ENCODE measurements at regions not wholly inside any gene's neighbourhood (a gene's known extent, or its start where the extent isn't known, plus 50 kb on each side); places are given as distances from the start of the nearest gene placed in this dataset.

DNA sequence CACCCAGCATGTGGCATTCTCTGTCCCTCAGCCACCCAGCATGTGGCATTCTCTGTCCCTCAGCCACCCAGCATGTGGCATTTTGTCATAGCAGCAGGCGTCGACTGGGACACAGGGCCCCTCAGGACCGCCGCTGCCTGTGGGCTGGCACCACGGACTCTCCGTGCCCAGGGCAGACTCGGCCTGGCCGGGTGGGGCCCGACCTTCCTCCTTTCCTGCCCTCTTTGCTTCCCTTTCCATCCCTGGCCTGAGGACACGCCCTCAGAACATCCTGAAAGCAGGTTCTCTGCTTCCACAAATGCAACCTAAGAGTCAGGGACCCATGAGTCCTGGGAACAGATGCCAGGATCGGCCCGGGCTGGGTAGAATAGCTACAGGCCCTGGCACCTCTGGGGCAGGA lies 291.4 kb upstream of the SALL3 start:
- DNase-seq, result no peak

DNA sequence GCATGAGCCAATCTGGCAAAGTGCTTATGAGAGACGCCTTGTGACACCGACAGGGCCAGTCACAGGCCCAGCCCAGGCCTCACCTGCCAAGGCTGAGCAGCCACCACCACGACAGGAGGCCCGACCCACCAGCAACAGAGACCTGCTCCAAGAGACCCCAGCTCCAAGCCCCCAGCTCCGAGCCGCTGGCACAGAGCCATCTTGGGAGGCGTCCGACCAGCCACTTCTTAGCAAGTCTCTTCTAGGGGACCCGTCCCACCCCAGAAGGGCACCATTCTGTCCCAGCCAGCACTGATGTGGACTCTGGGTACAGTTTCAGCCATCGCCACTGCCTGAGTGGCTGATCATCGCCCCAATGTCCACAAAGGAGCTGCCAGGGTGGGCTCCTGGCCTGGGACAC lies 290.7 kb upstream of the SALL3 start:
- no peak for DNase-seq

DNA sequence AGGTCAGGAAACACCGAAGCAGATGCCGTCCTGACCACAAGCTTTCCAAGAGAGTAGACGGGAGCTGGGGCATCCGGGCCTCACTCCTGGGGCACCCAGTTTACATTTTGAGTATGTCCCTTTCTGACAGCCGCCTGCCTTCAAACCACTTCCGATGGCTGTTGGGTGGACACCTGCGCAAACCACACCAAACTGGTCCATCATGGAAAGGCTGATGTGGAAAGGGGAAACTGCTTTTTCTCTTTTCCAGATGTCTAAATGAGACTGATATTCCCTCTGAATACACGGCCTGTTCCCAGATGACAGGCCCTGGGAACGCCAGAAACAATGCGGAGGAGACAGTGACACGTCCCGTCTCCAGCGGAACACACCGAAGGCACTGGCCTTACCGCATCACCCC lies 290.0 kb upstream of the SALL3 start:
- DNase-seq, result no peak

- DNase-seq, result no peak
These were observed 287.5 kb upstream of the SALL3 start for GRCh38 chr18:78692105-78692504.

DNA sequence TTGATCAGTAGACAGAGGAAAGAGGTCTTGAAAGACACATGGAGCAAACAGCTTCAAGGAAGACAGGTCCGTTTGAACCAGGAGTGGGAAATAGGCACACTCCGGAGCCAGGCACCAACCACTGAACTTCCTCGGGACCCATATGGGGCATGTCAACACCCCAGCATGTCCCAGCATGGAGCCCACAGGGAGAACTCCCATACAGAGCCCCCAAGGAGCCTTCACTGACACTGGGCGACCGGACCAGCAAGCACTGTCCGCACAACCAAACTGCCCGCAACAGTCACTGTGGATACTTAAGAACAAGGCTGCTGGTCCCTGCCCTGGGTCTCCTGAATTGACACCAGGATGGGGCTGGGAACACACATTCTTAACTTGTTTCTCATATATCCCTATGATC lies 286.2 kb upstream of the SALL3 start:
- DNase-seq, result no peak

DNA sequence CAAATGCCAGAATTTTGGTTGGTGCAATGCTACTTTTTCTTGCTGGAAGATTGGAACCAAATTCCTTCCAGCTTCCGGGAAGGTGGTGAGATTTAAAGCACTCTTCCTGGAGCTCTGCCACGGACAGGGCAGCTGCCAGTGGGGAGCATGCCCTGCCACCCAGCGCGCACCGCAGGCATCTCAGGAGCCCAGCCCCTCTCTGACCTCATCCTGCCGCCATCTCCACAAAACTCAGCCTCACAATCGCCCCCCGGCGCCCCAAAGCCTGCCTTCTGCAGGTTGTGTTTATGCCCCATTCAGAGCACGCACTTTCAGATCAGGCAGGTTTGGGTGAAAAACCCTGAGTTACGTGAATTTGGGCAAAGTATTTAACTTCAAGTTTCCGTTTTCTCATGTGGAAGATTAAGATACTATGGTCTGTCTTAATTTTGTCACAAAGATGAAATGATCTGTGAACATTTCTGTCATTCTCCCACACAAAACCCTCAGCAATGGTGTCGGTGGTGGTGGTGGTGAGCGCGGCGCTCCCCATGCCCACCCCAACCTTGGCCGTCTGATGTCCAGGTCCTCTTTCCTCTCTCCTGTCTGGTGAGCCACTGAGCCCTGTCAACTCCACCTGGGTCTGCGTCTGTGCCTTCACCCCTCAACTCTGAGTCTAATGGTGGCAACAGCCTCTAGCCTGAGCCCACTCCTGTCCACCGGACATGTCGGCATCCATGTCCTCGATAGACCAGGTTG lies 282.8 kb upstream of the SALL3 start:
- no peak for DNase-seq

DNA sequence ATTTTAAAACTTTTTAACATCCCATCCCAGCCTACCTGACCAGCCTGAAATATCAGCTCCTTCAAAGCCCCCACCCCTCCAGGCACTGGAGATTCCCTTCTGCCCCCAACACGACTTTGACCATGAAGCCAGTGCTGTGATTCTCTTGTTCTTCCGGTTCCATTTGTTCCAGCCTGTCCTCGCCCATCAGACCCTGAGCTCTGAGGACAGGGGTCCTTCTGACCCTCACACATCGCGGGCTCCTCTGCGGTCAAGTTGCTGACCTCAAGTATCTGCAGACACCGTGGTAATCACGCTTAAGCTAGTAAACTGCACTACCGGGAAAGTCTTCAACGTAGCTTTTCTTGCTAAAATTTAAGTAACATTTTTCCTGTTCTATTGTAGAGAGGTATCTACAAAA lies 282.2 kb upstream of the SALL3 start:
- DNase-seq, result no peak

- no peak for DNase-seq
These were observed 280.7 kb upstream of the SALL3 start for GRCh38 chr18:78698914-78699313.

GRCh38 chr18:78699499-78699898 lies 280.1 kb upstream of the SALL3 start:
- DNase-seq, result no peak

DNA sequence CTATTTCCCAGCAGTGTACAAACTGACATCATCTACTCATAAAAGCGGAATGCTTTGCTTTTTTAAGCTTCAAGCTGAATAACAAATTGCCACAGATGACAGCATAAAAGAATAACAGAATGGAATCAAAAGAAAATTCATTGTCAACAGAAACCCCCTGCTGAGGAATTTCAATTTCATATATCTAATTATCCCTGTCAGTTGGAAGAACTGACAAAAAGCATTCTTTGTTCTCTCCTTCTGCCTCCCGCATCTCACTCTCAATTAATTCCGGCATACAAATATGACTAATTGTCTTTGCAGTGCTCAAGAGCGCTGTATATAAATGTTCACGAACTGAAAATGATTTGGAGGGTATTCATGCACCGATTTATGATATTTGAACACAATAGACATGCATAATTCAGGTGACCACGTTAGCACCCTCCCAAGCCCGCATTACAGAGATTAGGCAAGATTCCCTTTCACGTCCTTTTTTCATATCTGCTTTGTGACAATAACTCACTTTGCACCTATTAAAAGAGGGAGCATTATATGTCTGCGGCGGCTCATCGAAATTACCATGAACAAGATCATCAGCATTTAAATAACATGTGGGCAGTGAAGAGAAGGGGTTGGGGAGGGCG lies 277.7 kb upstream of the SALL3 start:
- no peak for DNase-seq

DNA sequence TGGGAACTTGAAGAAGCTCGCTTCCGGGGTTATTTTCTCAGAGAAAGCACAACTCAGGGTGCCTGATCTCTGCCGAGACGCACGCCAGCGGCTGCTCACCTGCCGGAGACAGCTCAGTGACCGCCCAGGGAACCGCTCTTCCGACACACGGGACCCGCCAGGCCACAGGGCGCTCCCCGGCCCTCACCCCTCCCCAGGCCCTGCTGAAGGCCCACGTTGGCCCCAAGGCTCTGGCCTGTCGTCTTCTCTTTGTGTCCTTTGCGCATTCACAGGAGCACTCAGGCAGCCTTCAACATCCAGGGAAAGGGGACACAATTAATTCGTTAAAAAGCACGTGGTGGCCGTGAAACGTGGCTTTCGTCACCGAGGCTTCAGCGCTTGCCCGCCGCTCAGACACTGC lies 276.3 kb upstream of the SALL3 start:
- no peak for DNase-seq

DNA sequence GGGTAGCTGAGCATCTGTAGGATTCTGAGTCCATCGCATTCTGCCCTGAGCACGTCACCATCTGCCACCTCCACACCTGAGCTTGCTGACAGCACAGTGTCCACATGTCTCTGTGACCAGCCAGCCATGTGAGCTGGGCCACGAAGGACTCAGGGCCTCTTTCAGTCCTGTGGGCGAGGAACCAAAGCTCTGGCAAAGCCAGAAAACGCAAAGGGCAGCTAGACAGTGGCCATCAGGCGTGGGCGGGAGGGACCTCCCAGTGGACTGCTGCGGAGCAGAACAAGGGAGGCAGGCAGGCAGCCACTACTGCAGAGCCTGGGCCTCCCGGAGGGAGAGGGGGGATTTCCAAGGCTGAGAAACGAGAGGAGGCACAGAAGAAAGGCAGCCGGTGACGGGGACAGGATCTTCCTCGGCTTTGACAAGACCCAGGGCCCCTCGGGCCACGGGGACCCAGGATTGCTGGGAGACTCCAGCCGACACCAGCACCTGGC lies 274.6 kb upstream of the SALL3 start:
- DNase-seq, result no peak

DNA sequence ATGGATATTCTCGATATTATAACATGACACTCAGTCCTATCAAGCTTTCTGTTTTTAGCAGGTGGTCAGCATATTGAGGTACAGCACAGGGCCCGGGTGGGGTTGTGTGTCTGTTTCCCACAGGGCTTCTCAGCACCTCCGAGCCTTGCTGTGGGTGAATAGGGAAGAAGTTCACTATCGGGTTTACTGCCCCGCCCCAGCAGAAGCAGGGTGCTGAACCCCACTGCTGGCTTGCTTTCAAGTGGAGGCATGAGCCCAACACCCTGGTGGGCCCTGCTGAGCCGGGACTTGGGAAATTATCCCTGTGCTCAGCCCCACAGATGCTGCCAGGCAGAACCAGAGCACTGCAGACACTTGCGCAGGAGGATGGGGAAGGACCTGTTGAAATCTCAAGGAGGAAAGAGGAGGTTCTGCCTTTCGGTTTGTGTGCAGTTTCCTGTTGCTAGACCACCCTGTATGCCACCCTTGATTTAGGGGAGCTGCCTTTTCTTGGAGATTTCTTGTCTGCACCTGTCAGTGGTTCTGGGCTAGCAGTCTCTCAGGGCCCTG lies 270.3 kb upstream of the SALL3 start:
- no peak for DNase-seq

- no peak for DNase-seq
These were observed 268.3 kb upstream of the SALL3 start for GRCh38 chr18:78711316-78711715.

DNA sequence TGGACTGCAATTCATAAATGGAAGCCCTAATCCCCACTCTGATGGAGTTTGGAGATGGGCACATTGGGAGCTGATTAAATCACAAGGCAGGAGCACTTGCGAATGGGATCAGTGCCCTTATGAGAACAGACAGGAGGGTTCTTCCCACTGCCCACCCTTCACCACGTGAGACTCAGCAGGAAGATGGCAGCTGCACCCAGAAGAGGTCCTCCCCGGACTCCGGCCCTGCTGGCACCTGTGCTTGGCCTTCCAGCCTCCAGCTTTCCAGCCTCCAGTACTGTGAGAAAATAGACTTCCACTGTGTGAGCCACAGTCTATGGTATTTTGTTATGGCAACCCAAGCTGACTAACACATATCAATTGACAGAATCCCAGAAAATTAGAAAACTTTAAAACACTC lies 267.6 kb upstream of the SALL3 start:
- DNase-seq, result no peak

DNA sequence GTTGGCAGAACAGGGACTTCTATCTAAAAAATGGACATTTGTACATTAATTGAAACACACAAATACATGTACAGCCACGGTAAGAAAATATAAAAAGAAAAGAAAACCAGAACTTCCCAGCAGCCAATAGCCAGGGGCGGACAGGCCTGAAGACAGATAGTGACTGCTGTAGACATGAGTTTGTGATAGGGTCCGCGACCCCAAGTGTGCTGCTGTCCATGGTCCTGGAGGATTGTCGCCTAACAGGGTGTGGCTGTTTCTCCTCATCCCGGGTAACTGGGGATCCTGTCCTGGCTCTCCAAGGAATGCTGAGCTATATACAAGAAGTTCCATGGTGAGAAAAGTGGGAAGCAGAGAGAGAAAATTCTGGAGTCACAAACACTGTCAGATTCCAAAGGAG lies 266.5 kb upstream of the SALL3 start:
- no peak for DNase-seq

GRCh38 chr18:78713726-78714125 lies 265.9 kb upstream of the SALL3 start:
- no peak for DNase-seq

DNA sequence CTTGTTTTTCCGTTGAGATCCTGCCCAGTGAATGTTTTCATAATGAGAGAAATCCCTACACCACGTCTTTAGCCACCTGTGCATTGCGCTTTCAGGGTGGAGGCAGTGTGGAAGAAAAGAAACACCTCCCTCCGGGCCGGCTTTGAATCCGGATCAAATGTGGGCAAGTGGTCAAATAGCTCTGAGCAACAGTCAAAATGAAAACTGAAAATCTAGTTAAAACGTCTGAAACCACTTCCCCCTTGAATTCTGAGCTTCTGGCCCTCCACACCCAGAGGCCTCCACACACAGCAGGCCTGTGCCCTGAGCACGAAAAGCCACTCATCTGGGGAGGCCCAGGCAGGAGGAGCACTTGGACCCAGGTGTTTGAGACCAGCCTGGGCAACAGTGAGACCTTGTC lies 263.6 kb upstream of the SALL3 start:
- no peak for DNase-seq

DNA sequence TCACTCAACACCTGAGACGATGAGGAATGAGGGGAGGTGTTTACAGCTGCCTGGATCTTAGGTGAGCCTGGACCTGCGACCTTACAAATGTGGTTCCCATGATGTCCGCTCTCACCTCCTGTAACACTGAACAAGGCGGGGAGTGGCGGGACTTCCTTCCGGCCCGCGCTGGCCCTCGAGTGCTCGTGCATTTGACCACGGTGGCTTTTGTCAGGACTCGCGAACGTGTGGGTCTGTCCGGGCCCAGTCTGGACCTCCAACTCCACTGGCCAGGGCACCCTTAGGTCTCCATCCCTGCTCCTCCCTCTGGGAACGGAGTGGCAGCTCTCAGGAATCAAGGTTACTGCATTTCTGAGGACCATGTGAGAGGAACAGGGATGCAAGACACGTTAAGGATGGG lies 263.0 kb upstream of the SALL3 start:
- no peak for DNase-seq

- no peak for DNase-seq
These were observed 262.4 kb upstream of the SALL3 start for GRCh38 chr18:78717051-78717765.

- no peak for DNase-seq
These were observed 261.9 kb upstream of the SALL3 start for GRCh38 chr18:78717766-78718150.

DNA sequence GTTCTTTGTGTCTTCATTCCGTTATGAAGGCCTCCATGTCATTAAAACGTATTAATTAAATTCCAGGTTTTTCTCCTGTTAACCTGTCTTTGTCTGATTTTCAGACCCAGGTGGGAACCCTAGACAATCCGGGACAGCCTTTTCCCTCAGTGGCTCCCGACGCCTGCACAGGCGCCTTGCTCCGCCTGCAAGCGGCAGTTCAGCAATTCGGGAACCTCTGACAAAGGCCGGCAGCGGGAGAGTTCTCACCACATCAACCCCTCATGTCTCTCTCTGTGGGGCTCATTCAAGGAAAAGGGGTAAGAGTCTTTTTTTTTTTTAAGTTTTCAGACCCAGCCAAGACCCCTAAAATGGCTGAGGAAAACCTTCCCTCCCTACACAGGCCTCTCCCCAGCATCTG lies 259.8 kb upstream of the SALL3 start:
- no peak for DNase-seq

GRCh38 chr18:78720456-78721237 lies 259.0 kb upstream of the SALL3 start:
- no peak for DNase-seq

Data from suppressor macrophage treated with lipopolysaccharide for 4 hours (primary cell).